Immature natural killer cell (primary cell): ENCODE measurements at regions not wholly inside any gene's neighbourhood (a gene's known extent, or its start where the extent isn't known, plus 50 kb on each side); places are given as distances from the start of the nearest gene placed in this dataset.
"Not testable (repeated sequence)": the region's sequence is repeated elsewhere in the genome, so short reads cannot be mapped to it uniquely, and the experiment has no call there.

Experiments
- DNase-seq, 3 donors: peaks; one replicate each; pipeline ENCODE4 v3.0.0; 2022; ENCODE audit warnings: mixed read lengths in 1 of 3
- H3K27ac Mint-ChIP-seq, 6 donors: one replicate each; pipeline ENCODE4 v1.8.0; 2020; ENCODE audit warnings: mixed read lengths in 6 of 6, mild to moderate bottlenecking in 5 of 6, inconsistent platforms in 4 of 6, moderate library complexity in 3 of 6
- H3K27me3 Mint-ChIP-seq, 3 donors: one replicate each; pipeline ENCODE4 v1.8.0; 2020 to 2021; ENCODE audit warnings: low read depth in 3 of 3, mild to moderate bottlenecking in 3 of 3, mixed read lengths in 3 of 3, moderate library complexity in 3 of 3, inconsistent platforms in 1 of 3
- H3K36me3 Mint-ChIP-seq, 3 donors: one replicate each; pipeline ENCODE4 v1.8.0; 2020; ENCODE audit warnings: mixed read lengths in 3 of 3, inconsistent platforms in 2 of 3, mild to moderate bottlenecking in 2 of 3
- H3K4me1 Mint-ChIP-seq, 2 donors: one replicate each; pipeline ENCODE4 v1.8.0; 2020; ENCODE audit warnings: inconsistent platforms in 2 of 2, mild to moderate bottlenecking in 2 of 2, mixed read lengths in 2 of 2, moderate library complexity in 1 of 2
- H3K4me3 Mint-ChIP-seq, 5 donors: one replicate each; pipeline ENCODE4 v1.8.0; 2020; ENCODE audit warnings: mild to moderate bottlenecking in 5 of 5, mixed read lengths in 5 of 5, inconsistent platforms in 3 of 5, moderate library complexity in 3 of 5
- H3K9me3 Mint-ChIP-seq, 6 donors: one replicate each; pipeline ENCODE4 v1.8.0; 2020; ENCODE audit warnings: mild to moderate bottlenecking in 6 of 6, mixed read lengths in 6 of 6, inconsistent platforms in 4 of 6, moderate library complexity in 3 of 6

DNA sequence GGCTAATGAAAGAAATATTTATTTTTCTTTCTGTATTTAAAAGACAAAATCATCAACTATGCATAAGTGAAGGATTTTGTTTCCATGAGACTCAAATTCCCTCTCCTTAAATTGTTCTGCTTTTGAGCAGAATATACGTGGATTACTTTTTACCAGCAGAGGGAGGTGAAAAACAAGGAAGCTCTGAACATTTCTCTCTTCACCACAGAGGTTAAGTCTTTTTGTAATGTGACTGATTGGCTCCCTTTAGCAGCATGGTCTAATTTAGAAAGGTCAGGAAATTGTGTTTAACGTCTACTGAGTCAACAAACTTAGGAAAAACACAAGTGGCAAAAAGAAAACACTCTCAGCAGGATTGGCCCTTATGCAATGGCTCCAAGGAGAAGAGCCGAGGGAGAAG lies 55.1 kb upstream of the F9 start:
- H3K9me3 Mint-ChIP-seq, result no peaks in the 10 kb centered on the region
- no peak overlapping the region for H3K4me3 Mint-ChIP-seq
- no peaks in the 10 kb centered on the region for H3K36me3 Mint-ChIP-seq
- no peak overlapping the region for H3K27ac Mint-ChIP-seq
- H3K27me3 Mint-ChIP-seq, result peaks cover 0 to 13% (median under 1%) of the 10 kb centered on the region in 3 donors
- H3K4me1 Mint-ChIP-seq, result no peaks in the 10 kb centered on the region
- no peak for DNase-seq

DNA sequence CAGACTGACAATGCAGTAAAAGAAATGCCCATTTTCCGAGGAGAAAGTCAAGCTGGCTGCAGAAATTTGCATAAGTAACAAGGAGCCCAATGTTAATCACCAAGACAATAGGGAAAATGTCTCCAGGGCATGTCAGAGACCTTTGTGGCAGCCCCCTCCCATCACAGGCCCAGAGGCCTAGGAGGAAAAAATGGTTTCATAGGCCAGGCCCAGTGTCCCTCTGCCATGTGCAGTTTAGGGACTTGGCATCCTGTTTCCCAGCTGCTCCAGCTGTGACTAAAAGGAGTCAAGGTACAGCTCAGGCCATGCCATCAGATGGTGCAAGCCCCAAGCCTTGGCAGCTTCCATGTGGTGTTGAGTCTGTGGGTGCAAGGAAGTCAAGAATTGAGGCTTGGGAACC lies 68.6 kb upstream of the F9 start:
- DNase-seq, H3K4me1 Mint-ChIP-seq: not testable (repeated sequence)

DNA sequence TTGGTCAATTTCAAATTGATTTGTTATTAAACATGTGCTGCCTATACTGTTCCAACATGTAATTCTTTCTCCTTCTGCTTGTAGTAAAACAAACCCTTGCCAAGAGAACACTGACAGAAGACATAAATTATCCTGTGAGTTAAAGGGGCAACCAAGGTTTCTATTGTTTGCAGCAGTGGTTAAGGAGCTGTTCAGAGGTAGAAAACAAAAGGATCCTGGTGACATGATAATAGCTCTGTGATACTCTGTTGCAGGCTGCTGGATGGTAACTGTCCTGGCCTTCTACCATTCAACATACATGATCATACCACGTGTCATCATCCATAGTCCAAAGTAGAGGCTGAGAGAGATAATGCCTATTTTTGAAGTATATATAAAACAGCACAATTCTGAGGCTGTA lies 75.8 kb upstream of the F9 start:
- Mint-ChIP-seq H3K27me3 (peaks cover 1 to 3% (median 2%) of the 10 kb centered on the region in 3 donors), H3K4me1 (no peaks in the 10 kb centered on the region), H3K36me3 (no peaks in the 10 kb centered on the region)

More for the DNA sequence above, 68.6 kb upstream of the F9 start:
- H3K9me3 Mint-ChIP-seq, H3K27me3 Mint-ChIP-seq, H3K27ac Mint-ChIP-seq, H3K36me3 Mint-ChIP-seq, H3K4me3 Mint-ChIP-seq: not testable (repeated sequence)

DNA sequence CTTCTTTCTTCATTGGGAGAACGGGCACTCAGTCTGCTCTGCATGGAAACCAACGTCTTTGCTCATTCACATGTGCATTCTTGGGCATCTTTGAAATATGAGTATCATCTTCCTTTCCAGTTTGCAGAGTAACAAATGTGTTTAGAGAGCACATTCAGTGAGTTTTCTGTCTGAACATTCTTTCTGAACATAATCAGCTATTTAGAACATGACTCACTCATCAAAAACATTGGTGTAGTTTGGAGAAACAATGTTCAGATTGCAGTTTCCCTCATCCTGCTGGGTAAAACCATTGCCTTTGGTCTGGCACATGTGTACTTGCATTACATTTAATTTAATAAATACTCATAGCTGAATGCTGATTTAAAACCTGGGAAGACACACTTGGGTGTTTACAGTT lies 81.5 kb upstream of the F9 start:
- Mint-ChIP-seq H3K27ac (no peak overlapping the region), H3K4me3 (no peak overlapping the region), H3K27me3 (peaks cover 1 to 2% (median 2%) of the 10 kb centered on the region in 3 donors), H3K4me1 (no peaks in the 10 kb centered on the region), H3K9me3 (peaks cover 0 to 3% (median 0%) of the 10 kb centered on the region in 6 donors), H3K36me3 (no peaks in the 10 kb centered on the region)
- no peak for DNase-seq

More for the DNA sequence above, 75.8 kb upstream of the F9 start:
- no peak for DNase-seq
- Mint-ChIP-seq H3K9me3 (peaks cover 0 to 2% (median 0%) of the 10 kb centered on the region in 6 donors), H3K4me3 (no peak overlapping the region), H3K27ac (no peak overlapping the region)

DNA sequence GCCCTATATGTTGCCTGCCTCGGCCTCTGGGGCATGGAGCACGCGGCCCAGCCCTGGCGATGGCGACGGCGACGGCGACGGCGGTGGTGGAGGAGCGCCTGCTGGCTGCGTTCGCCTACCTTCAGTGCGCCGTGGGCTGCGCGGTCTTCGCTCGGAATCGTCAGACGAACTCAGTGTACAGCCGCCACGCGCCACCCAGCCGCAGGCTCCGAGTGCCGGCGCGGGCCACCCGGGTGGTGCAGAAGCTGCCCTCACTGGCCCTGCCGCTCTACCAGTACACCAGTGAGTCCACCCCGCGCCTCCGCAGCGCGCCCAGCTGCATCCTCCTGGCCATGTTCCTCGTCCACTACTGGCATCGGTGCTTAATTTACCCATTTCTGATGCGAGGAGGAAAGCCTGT lies 83.7 kb upstream of the F9 start:
- H3K27ac Mint-ChIP-seq, result no peak overlapping the region
- H3K36me3 Mint-ChIP-seq, result no peaks in the 10 kb centered on the region
- H3K4me1 Mint-ChIP-seq, result no peaks in the 10 kb centered on the region
- peaks cover 0 to 2% (median 0%) of the 10 kb centered on the region in 3 donors for H3K27me3 Mint-ChIP-seq
- no peak for DNase-seq
- peaks cover 0 to 3% (median 0%) of the 10 kb centered on the region in 6 donors for H3K9me3 Mint-ChIP-seq
- no peak overlapping the region for H3K4me3 Mint-ChIP-seq

DNA sequence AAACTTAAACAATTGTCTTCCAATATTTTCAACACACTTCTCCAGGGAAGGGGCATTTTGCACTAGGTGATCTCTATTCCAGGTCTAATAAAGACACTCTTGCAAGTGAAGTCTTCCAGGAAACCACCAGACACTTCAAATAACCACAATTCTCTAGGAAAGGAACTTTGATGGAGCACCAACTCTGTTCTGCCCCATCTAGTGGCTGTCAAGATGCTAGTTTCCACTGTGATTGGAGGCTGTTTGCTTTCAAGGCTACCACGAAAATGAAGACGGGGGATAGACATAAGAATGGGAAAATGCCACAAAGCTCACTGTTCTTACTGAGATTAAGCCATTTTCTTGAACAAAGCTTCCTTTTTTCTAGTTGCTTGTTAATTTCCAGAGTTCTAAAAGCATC lies 100.6 kb upstream of the F9 start:
- no peak for DNase-seq
- H3K4me3 Mint-ChIP-seq, result no peak overlapping the region
- peaks cover 2 to 5% (median 2%) of the 10 kb centered on the region in 3 donors for H3K27me3 Mint-ChIP-seq
- H3K4me1 Mint-ChIP-seq, result no peaks in the 10 kb centered on the region
- no peaks in the 10 kb centered on the region for H3K36me3 Mint-ChIP-seq
- no peak overlapping the region for H3K27ac Mint-ChIP-seq
- H3K9me3 Mint-ChIP-seq, result peaks cover 0 to 2% (median 0%) of the 10 kb centered on the region in 6 donors

DNA sequence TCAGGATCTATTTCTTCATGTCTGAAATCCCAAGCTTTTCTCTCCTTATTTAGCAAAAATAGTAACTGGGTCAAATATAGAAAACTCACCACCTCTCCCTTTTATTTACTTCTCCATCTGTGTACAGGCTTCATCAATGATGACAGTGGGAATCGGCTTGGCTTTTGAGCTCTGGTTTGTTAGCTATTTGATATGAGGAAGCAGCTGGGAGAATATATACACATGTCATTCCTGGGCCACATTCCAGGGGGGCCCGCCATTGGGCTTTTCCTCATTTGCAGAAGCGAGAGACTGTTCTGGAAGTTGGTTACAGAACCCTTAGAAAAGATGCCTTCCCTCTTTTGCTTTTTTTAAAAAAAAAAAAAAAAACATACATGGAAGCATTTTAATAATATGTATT lies 107.4 kb upstream of the F9 start:
- no peaks in the 10 kb centered on the region for H3K36me3 Mint-ChIP-seq
- H3K4me3 Mint-ChIP-seq, result no peak overlapping the region
- no peaks in the 10 kb centered on the region for H3K4me1 Mint-ChIP-seq
- H3K27ac Mint-ChIP-seq, result peak overlapping the region in 1 of 6 donors; percentile 32
- peaks cover 0 to 2% (median 0%) of the 10 kb centered on the region in 3 donors for H3K27me3 Mint-ChIP-seq
- no peak for DNase-seq
- H3K9me3 Mint-ChIP-seq, result no peaks in the 10 kb centered on the region

DNA sequence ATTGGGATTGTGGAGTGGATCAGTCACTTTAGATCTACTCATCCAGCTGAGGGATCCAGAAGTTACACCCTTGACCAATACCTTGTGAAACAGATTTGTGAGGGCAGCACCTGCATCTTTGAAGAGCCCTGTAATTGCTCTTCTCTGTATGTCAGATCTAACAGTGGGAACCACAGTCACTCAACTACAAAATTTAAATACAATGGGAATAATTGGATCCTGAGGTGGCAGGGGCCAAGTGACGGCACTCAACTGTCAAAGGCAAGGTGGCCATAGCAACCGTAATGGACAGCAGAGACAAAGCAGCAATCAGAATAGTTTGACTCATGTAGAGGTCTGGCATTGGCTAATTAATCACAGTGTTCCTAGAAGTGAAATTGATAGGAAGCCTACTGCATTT lies 132.3 kb upstream of the F9 start:
- H3K4me3 Mint-ChIP-seq, DNase-seq, H3K27ac Mint-ChIP-seq, H3K27me3 Mint-ChIP-seq, H3K4me1 Mint-ChIP-seq, H3K9me3 Mint-ChIP-seq, H3K36me3 Mint-ChIP-seq: not testable (repeated sequence)

DNA sequence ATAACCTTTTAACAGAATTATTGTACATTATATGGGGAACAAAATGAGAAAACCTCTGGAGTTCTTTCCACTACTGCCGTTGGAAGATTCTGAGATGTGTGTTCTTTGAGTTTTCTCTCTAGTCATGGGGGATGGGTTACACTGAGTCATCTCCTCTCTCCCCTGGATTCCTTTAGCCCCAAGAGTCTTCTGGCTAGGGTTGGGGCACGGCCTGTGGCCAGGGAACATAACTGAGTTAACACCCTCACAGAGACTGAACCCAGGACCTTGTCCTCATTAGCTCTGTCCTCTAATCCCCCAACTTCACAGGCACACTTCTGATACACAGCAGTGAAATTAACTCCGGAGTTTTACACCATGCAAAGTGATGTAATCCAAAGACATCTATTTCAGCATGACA lies 142.3 kb upstream of the F9 start:
- no peaks in the 10 kb centered on the region for H3K9me3 Mint-ChIP-seq
- peaks cover 0 to 2% (median 0%) of the 10 kb centered on the region in 3 donors for H3K27me3 Mint-ChIP-seq
- no peaks in the 10 kb centered on the region for H3K4me1 Mint-ChIP-seq
- H3K36me3 Mint-ChIP-seq, result no peaks in the 10 kb centered on the region
- DNase-seq, result no peak
- no peak overlapping the region for H3K4me3 Mint-ChIP-seq
- H3K27ac Mint-ChIP-seq, result no peak overlapping the region

DNA sequence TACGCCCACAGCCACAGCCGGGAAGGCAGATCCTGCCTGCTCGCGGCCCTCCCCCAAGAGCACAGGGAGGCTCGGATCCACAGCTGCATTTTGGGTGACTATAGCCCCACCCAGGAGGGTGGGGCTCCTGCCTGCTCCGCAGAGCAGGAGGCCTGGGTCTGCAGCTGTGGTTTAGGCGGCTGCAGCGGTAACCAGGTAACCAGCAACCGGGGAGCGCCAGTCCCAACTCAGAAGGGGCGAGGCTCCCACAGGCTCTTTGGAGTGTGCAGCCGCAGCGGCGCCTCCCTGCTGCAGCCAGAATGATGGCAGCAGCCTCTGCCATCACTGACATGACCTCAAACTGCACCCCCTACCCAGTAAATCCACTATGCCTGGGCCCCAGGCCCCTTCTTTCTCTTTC lies 148.0 kb upstream of the F9 start:
- DNase-seq, result no peak

DNA sequence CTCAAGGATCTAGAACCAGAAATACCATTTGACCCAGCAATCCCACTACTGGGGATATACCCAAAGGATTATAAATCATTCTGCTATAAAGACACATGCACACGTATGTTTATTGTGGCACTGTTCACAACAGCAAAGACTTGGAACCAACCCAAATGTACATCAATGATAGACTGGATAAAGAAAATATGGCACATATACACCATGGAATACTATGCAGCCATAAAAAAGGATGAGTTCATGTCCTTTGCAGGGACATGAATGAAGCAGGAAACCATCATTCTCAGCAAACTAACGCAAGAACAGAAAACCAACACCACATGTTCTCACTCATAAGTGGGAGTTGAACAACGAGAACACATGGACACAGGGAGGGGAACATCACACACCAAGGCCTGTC lies 154.0 kb upstream of the F9 start:
- H3K4me1 Mint-ChIP-seq, H3K36me3 Mint-ChIP-seq, H3K27ac Mint-ChIP-seq, H3K9me3 Mint-ChIP-seq, DNase-seq, H3K4me3 Mint-ChIP-seq: not testable (repeated sequence)
- peaks cover 1 to 15% (median 2%) of the 10 kb centered on the region in 3 donors for H3K27me3 Mint-ChIP-seq

More for the DNA sequence above, 148.0 kb upstream of the F9 start:
- no peak overlapping the region for H3K4me3 Mint-ChIP-seq
- H3K4me1 Mint-ChIP-seq, result no peaks in the 10 kb centered on the region
- H3K36me3 Mint-ChIP-seq, result peaks cover 0 to 3% (median 0%) of the 10 kb centered on the region in 3 donors
- peaks cover 1 to 5% (median 2%) of the 10 kb centered on the region in 3 donors for H3K27me3 Mint-ChIP-seq
- peaks cover 0 to 1% (median 0%) of the 10 kb centered on the region in 6 donors for H3K9me3 Mint-ChIP-seq
- no peak overlapping the region for H3K27ac Mint-ChIP-seq

DNA sequence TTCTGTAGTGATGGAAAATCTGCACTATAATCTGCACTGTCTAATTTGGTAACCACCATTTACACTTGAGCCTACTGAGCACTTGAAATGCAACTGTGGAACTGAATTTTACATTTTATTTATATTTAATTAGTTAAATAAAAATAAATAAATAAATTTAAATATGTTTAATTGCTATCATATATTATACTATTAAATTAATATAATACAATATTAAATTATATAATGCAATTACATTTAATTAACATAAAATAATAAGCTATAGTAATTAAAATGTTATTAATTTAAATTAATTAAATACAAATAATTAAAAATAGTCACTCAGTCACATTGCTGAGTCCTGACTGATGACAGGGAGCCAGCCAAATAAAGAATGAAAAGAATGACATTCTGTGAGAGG lies 170.2 kb upstream of the F9 start:
- no peaks in the 10 kb centered on the region for H3K9me3 Mint-ChIP-seq
- no peak overlapping the region for H3K27ac Mint-ChIP-seq
- H3K27me3 Mint-ChIP-seq, result peaks cover 0 to 16% (median 0%) of the 10 kb centered on the region in 3 donors
- H3K4me1 Mint-ChIP-seq, result no peaks in the 10 kb centered on the region
- H3K4me3 Mint-ChIP-seq, result no peak overlapping the region
- no peaks in the 10 kb centered on the region for H3K36me3 Mint-ChIP-seq
- no peak for DNase-seq

DNA sequence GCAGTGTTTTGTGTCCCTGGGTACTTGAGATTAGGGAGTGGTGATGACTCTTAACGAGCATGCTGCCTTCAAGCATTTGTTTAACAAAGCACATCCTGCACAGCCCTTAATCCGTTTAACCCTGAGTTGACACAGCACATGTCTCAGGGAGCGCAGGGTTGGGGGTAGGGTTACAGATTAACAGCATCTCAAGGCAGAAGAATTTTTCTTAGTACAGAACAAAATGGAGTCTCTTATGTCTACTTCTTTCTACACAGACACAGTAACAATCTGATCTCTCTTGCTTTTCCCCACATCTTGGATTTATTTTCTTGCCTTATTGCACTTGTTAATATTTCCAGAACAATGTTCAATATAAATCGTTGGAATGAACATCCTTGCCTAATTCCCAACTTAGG lies 187.9 kb upstream of the F9 start:
- DNase-seq, H3K27ac Mint-ChIP-seq, H3K4me3 Mint-ChIP-seq, H3K27me3 Mint-ChIP-seq, H3K36me3 Mint-ChIP-seq, H3K9me3 Mint-ChIP-seq, H3K4me1 Mint-ChIP-seq: not testable (repeated sequence)

DNA sequence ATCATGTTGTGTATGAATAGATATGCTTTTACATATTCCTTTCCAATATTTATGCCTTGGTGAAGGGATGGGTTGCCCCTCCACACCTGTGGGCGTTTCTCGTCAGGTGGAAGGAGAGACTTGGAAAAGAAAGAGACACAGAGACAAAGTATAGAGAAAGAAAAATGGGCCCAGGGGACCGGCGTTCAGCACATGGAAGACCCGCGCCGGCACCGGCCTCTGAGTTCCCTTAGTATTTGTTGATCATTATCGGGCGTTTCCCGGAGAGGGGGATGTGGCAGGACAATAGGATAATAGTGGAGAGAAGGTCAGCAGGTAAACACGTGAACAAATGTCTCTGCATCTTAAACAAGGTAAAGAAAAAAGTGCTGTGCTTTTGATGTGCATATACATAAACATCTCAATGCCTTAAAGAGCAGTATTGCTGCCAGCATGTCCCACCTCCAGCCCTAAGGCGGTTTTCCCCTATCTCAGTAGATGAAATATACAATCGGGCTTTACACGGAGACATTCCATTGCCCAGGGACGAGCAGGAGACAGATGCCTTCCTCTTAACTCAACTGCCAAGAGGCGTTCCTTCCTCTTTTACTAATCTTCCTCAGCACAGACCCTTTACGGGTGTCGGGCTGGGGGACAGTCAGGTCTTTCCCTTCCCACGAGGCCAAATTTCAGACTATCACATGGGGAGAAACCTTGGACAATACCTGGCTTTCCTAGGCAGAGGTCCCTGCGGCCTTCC lies 188.5 kb upstream of the F9 start:
- H3K27me3 Mint-ChIP-seq, DNase-seq, H3K36me3 Mint-ChIP-seq, H3K4me1 Mint-ChIP-seq, H3K4me3 Mint-ChIP-seq, H3K27ac Mint-ChIP-seq, H3K9me3 Mint-ChIP-seq: not testable (repeated sequence)

DNA sequence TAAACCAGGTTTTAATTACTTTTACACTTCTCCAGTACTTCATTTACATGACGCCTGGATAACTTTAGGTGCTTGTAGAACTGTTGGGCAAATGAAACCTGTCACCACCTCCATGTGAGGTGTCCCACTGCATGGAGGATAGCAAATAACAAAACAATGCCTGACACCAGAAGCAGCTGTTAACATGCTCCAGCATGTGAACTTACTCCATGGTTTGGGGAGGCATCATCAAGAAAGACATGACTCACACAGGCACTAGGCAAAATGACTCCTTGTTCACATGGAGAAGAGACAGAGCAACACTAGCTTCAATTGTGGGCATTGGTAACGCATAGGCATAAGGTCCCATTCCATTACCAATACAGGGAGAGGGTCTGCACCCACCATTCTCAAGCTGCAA lies 198.1 kb upstream of the F9 start:
- DNase-seq, result no peak
- Mint-ChIP-seq H3K27ac (no peak overlapping the region), H3K36me3 (no peaks in the 10 kb centered on the region), H3K4me3 (no peak overlapping the region), H3K27me3 (peaks cover 0 to 6% (median 2%) of the 10 kb centered on the region in 3 donors), H3K9me3 (no peaks in the 10 kb centered on the region), H3K4me1 (no peaks in the 10 kb centered on the region)
